ENCODE measurements at regions not wholly inside any gene's neighbourhood (a gene's known extent, or its start where the extent isn't known, plus 50 kb on each side); places are given as distances from the start of the nearest gene placed in this dataset.

GRCh38 chr10:107790271-107790670, 625.8 kb upstream of the SORCS1 start:
- H3K27ac ChIP-seq (ENCODE audit: low read depth in 1 of 2, low read length in 2 of 2): no peak overlapping the region
- no peaks in the 10 kb centered on the region for H3K27me3 ChIP-seq (ENCODE audit: control insufficient read depth in 4 of 4, insufficient read depth in 4 of 4, low read length in 3 of 4)
- DNase-seq (ENCODE audit: low spot score): no peak
- no peaks in the 10 kb centered on the region for H3K4me1 ChIP-seq (ENCODE audit: control insufficient read depth in 4 of 4, insufficient read depth in 4 of 4, low read length in 3 of 4)
- H3K9ac ChIP-seq (ENCODE audit: low read depth in 1 of 2, low read length in 2 of 2): no peak overlapping the region
- no peaks in the 10 kb centered on the region for H3K36me3 ChIP-seq (ENCODE audit: control insufficient read depth in 4 of 4, insufficient read depth in 3 of 4, low read depth in 1 of 4, low read length in 3 of 4)
- peaks cover 0 to 2% (median 0%) of the 10 kb centered on the region in 4 donors for H3K9me3 ChIP-seq (ENCODE audit: control insufficient read depth in 4 of 4, low read length in 3 of 4)
- 79% methylated on average over 1 of the region's 1 CpG for WGBS
- no peak overlapping the region for H3K4me3 ChIP-seq (ENCODE audit: low read depth in 1 of 3, low read length in 3 of 3)
- TF ChIP-seq EGR1 (IDR thresholded peaks at IDR 0.05; ENCODE audit: low read depth in 2 of 2) (no peak), GABPA (IDR thresholded peaks at IDR 0.05 in 1 of 2, conservative IDR thresholded peaks at IDR 0.05 in 1 of 2) (no peak), SP1 (IDR thresholded peaks at IDR 0.05) (no peak), HNF4A (conservative IDR thresholded peaks at IDR 0.05) (no peak), HNF4G (IDR thresholded peaks at IDR 0.05) (no peak), FOXA2 (IDR thresholded peaks at IDR 0.05) (no peak), ATF3 (IDR thresholded peaks at IDR 0.05) (no peak), TAF1 (conservative IDR thresholded peaks at IDR 0.05) (no peak), FOXA1 (IDR thresholded peaks at IDR 0.05) (no peak), JUND (IDR thresholded peaks at IDR 0.05) (no peak), YY1 (IDR thresholded peaks at IDR 0.05) (no peak)
- TF ChIP-seq, protein P1, sequence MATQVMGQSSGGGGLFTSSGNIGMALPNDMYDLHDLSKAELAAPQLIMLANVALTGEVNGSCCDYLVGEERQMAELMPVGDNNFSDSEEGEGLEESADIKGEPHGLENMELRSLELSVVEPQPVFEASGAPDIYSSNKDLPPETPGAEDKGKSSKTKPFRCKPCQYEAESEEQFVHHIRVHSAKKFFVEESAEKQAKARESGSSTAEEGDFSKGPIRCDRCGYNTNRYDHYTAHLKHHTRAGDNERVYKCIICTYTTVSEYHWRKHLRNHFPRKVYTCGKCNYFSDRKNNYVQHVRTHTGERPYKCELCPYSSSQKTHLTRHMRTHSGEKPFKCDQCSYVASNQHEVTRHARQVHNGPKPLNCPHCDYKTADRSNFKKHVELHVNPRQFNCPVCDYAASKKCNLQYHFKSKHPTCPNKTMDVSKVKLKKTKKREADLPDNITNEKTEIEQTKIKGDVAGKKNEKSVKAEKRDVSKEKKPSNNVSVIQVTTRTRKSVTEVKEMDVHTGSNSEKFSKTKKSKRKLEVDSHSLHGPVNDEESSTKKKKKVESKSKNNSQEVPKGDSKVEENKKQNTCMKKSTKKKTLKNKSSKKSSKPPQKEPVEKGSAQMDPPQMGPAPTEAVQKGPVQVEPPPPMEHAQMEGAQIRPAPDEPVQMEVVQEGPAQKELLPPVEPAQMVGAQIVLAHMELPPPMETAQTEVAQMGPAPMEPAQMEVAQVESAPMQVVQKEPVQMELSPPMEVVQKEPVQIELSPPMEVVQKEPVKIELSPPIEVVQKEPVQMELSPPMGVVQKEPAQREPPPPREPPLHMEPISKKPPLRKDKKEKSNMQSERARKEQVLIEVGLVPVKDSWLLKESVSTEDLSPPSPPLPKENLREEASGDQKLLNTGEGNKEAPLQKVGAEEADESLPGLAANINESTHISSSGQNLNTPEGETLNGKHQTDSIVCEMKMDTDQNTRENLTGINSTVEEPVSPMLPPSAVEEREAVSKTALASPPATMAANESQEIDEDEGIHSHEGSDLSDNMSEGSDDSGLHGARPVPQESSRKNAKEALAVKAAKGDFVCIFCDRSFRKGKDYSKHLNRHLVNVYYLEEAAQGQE (IDR thresholded peaks at IDR 0.05): no peak
- TF ChIP-seq, protein P2, sequence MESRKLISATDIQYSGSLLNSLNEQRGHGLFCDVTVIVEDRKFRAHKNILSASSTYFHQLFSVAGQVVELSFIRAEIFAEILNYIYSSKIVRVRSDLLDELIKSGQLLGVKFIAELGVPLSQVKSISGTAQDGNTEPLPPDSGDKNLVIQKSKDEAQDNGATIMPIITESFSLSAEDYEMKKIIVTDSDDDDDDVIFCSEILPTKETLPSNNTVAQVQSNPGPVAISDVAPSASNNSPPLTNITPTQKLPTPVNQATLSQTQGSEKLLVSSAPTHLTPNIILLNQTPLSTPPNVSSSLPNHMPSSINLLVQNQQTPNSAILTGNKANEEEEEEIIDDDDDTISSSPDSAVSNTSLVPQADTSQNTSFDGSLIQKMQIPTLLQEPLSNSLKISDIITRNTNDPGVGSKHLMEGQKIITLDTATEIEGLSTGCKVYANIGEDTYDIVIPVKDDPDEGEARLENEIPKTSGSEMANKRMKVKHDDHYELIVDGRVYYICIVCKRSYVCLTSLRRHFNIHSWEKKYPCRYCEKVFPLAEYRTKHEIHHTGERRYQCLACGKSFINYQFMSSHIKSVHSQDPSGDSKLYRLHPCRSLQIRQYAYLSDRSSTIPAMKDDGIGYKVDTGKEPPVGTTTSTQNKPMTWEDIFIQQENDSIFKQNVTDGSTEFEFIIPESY (IDR thresholded peaks at IDR 0.05): no peak

DNA sequence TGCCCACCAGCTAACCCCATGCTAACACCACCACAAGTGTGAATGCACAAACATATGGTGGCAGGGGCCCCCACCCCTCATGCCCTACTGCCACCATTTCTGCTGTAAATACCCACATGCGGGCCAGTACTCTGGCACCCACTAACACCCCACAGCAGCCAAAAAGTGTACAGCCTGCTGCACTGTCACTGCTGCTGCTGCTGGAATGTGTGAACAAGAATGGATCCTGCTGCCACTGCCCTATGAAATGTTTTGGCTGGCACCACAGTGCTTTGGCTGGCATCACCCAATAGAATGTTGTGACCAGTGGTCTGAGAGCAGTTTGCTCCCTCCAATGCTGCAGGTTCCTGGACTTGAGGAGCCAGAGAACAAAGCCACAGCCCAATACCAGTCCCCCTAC, 606.6 kb upstream of the SORCS1 start:
- Histone ChIP-seq H3K4me1 (ENCODE audit: control insufficient read depth in 4 of 4, insufficient read depth in 4 of 4, low read length in 3 of 4) (no peaks in the 10 kb centered on the region), H3K36me3 (ENCODE audit: control insufficient read depth in 4 of 4, insufficient read depth in 3 of 4, low read depth in 1 of 4, low read length in 3 of 4) (no peaks in the 10 kb centered on the region), H3K9me3 (ENCODE audit: control insufficient read depth in 4 of 4, low read length in 3 of 4) (peaks cover 0 to 2% (median under 1%) of the 10 kb centered on the region in 4 donors), H3K27me3 (ENCODE audit: control insufficient read depth in 4 of 4, insufficient read depth in 4 of 4, low read length in 3 of 4) (peaks cover 0 to 6% (median 0%) of the 10 kb centered on the region in 4 donors), H3K9ac (ENCODE audit: low read depth in 1 of 2, low read length in 2 of 2) (no peak overlapping the region), H3K27ac (ENCODE audit: low read depth in 1 of 2, low read length in 2 of 2) (no peak overlapping the region), H3K4me3 (ENCODE audit: low read depth in 1 of 3, low read length in 3 of 3) (no peak overlapping the region)
- TF ChIP-seq RXRA (IDR thresholded peaks at IDR 0.05) (no peak), FOXA2 (IDR thresholded peaks at IDR 0.05) (no peak), GABPA (IDR thresholded peaks at IDR 0.05 in 1 of 2, conservative IDR thresholded peaks at IDR 0.05 in 1 of 2) (no peak), ATF3 (IDR thresholded peaks at IDR 0.05) (no peak), HNF4A (conservative IDR thresholded peaks at IDR 0.05) (no peak), HNF4G (IDR thresholded peaks at IDR 0.05) (no peak), NR2F2 (IDR thresholded peaks at IDR 0.05) (no peak), FOXA1 (IDR thresholded peaks at IDR 0.05) (no peak), RAD21 (IDR thresholded peaks at IDR 0.05) (no peak), YY1 (IDR thresholded peaks at IDR 0.05) (no peak), TAF1 (conservative IDR thresholded peaks at IDR 0.05) (no peak)
- TF ChIP-seq, protein P2 (IDR thresholded peaks at IDR 0.05): no peak
- DNase-seq (ENCODE audit: low spot score): no peak
- WGBS: 91% methylated on average over 1 of the region's 1 CpG

Measured in liver (tissue), 7 donors.